Neural cell (in vitro differentiated cells): ENCODE measurements at regions not wholly inside any gene's neighbourhood (a gene's known extent, or its start where the extent isn't known, plus 50 kb on each side); places are given as distances from the start of the nearest gene placed in this dataset.

Experiments
- H2AFZ ChIP-seq: fragments of 200-600, 300-800 bp; sonication (generic), shearing (Covaris generic); 2 replicates; pipeline ENCODE4 v1.6.0; 2014; ENCODE audit warnings: low read depth, mild to moderate bottlenecking, antibody characterized with exemption, low read length, moderate library complexity
- H3F3A ChIP-seq: fragments of 200-600 bp; shearing (Covaris generic); 2 replicates; pipeline ENCODE4 v1.6.1; 2016; ENCODE audit warnings: mild to moderate bottlenecking, moderate library complexity, mixed read lengths, antibody characterized with exemption, low read length; ENCODE audit not compliant: insufficient read depth, poor library complexity, severe bottlenecking
- H3K27ac ChIP-seq: fragments of 200-600, 300-800 bp; sonication (generic), shearing (Covaris generic); 2 replicates; pipeline ENCODE4 v1.5.1; 2014; ENCODE audit warnings: mild to moderate bottlenecking, low read length, moderate library complexity
- H3K27me3 ChIP-seq: fragments of 300-800, 200-600 bp; sonication (generic), shearing (Covaris generic); 2 replicates; pipeline ENCODE4 v1.6.0; 2014; ENCODE audit warnings: mild to moderate bottlenecking, low read depth, low read length, moderate library complexity; ENCODE audit not compliant: insufficient read depth
- H3K36me3 ChIP-seq: fragments of 300-800, 200-600 bp; sonication (generic), shearing (Covaris generic); 2 replicates; pipeline ENCODE4 v1.5.1; 2014; ENCODE audit warnings: mild to moderate bottlenecking, antibody characterized with exemption, low read length, moderate library complexity; ENCODE audit not compliant: insufficient read depth
- H3K4me2 ChIP-seq: fragments of 300-800, 200-600 bp; sonication (generic), shearing (Covaris generic); 2 replicates; pipeline ENCODE4 v1.6.0; 2014; ENCODE audit warnings: mild to moderate bottlenecking, low read length
- H3K4me3 ChIP-seq: fragments of 300-800, 200-600 bp; sonication (generic), shearing (Covaris generic); 2 replicates; pipeline ENCODE4 v1.5.1; 2014; ENCODE audit warnings: mild to moderate bottlenecking, low read length, moderate library complexity
- H3K79me2 ChIP-seq: fragments of 200-600 bp; shearing (Covaris generic); replicated peaks from 2 replicates; pipeline ENCODE4 v1.6.0; 2014; ENCODE audit warnings: mild to moderate bottlenecking, low read length, moderate library complexity; ENCODE audit not compliant: insufficient read depth
- H3K9ac ChIP-seq: fragments of 300-800, 200-600 bp; sonication (generic), shearing (Covaris generic); 2 replicates; pipeline ENCODE4 v1.6.1; 2016; ENCODE audit warnings: mild to moderate bottlenecking, low read length, mixed read lengths
- H3K9me2 ChIP-seq: fragments of 200-600 bp; shearing (Covaris generic); 2 replicates; pipeline ENCODE4 v1.6.1; 2016; ENCODE audit warnings: mild to moderate bottlenecking, low read length, mixed read lengths; ENCODE audit not compliant: insufficient read depth
- H3K9me3 ChIP-seq: fragments of 200-600, 300-800 bp; sonication (generic), shearing (Covaris generic); 2 replicates; pipeline ENCODE4 v1.6.1; 2016; ENCODE audit warnings: mild to moderate bottlenecking, mixed run types, low read length, moderate library complexity, mixed read lengths
- H4K20me1 ChIP-seq: fragments of 200-600 bp; shearing (Covaris generic); 2 replicates; pipeline ENCODE4 v1.6.1; 2016; ENCODE audit warnings: mild to moderate bottlenecking, mixed run types; ENCODE audit not compliant: insufficient read depth
- CTCF ChIP-seq: fragments of 450-650 bp; IDR thresholded peaks from 2 replicates; pipeline ENCODE4 v1.5.1; 2014; ENCODE audit warnings: antibody characterized with exemption, mild to moderate bottlenecking, moderate library complexity; ENCODE audit not compliant: poor library complexity, severe bottlenecking
- EP300 ChIP-seq: fragments of 450-650 bp; conservative IDR thresholded peaks from 2 replicates; pipeline ENCODE4 v1.6.1; 2014; ENCODE audit warnings: antibody characterized with exemption, mild to moderate bottlenecking, moderate library complexity; ENCODE audit not compliant: poor library complexity, severe bottlenecking
- EZH2 ChIP-seq: fragments of 200-600, 300-800 bp; shearing (Covaris generic), sonication (generic); IDR thresholded peaks from 2 replicates; pipeline ENCODE4 v1.6.1; 2014; ENCODE audit warnings: antibody characterized with exemption, low read length, borderline replicate concordance, mild to moderate bottlenecking; ENCODE audit not compliant: insufficient read depth, poor library complexity, severe bottlenecking
- MXI1 ChIP-seq: fragments of 450-650 bp; conservative IDR thresholded peaks from 2 replicates; pipeline ENCODE4 v1.6.1; 2014; ENCODE audit warnings: antibody characterized with exemption, mild to moderate bottlenecking; ENCODE audit not compliant: poor library complexity, severe bottlenecking
- POLR2AphosphoS5 ChIP-seq: IDR thresholded peaks from 2 replicates; pipeline ENCODE4 v1.6.1; 2012
- RAD21 ChIP-seq: fragments of 450-650 bp; conservative IDR thresholded peaks from 2 replicates; pipeline ENCODE4 v1.6.1; 2014; ENCODE audit warnings: antibody characterized with exemption, mild to moderate bottlenecking, moderate library complexity
- SMC3 ChIP-seq: fragments of 450-650 bp; conservative IDR thresholded peaks from 2 replicates; pipeline ENCODE4 v1.6.1; 2014; ENCODE audit warnings: antibody characterized with exemption, mild to moderate bottlenecking, moderate library complexity; ENCODE audit not compliant: poor library complexity
- TAF1 ChIP-seq: IDR thresholded peaks from 2 replicates; pipeline ENCODE4 v1.6.1; 2012; ENCODE audit warnings: low read depth
- TF ChIP-seq, protein P1 (sequence below): IDR thresholded peaks from 2 replicates; pipeline ENCODE4 v1.6.1; 2012; ENCODE audit warnings: borderline replicate concordance

- no peak overlapping the region for H3K4me2 ChIP-seq
- no peaks in the 10 kb centered on the region for H3F3A ChIP-seq
- H2AFZ ChIP-seq: no peak overlapping the region
- no peaks in the 10 kb centered on the region for H3K79me2 ChIP-seq
- H3K27me3 ChIP-seq: no peaks in the 10 kb centered on the region
- no peaks in the 10 kb centered on the region for H4K20me1 ChIP-seq
- H3K36me3 ChIP-seq: no peaks in the 10 kb centered on the region
- H3K9me2 ChIP-seq: no peaks in the 10 kb centered on the region
- no peak overlapping the region for H3K27ac ChIP-seq
- no peak overlapping the region for H3K9ac ChIP-seq
- H3K4me3 ChIP-seq: no peak overlapping the region
- no peaks in the 10 kb centered on the region for H3K9me3 ChIP-seq
- TF ChIP-seq EZH2 (no peak), RAD21 (no peak), CTCF (no peak), POLR2AphosphoS5 (peak; percentile 13)
These were observed 362.7 kb upstream of the SLC8A1 start for GRCh38 chr2:40814616-40815015.

DNA sequence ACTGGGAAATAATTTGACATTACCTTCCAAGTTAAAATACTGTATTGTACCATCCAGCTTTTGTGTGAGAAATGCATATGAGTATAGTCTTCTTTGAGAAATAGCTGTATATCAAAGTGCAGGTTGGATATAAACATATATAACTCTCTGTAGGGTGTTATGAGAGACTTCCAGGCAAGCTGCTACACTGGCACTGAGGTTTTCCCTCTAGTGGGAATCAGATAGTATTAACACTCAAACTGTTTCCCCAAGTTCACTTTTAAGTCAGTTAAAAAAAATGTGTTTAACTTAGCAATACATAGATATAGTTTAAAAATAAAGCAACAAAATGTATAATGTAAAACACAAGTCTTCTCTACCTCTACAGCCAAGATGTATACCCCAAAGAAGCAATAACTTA lies 368.4 kb upstream of the SLC8A1 start:
- Histone ChIP-seq H3K9ac (no peak overlapping the region), H3K9me2 (no peaks in the 10 kb centered on the region), H3K27ac (no peak overlapping the region), H3K27me3 (no peaks in the 10 kb centered on the region), H3K9me3 (no peaks in the 10 kb centered on the region), H3K79me2 (no peaks in the 10 kb centered on the region), H2AFZ (no peak overlapping the region), H3K36me3 (no peaks in the 10 kb centered on the region), H3F3A (no peaks in the 10 kb centered on the region), H3K4me3 (no peak overlapping the region), H4K20me1 (no peaks in the 10 kb centered on the region), H3K4me2 (no peak overlapping the region)
- TF ChIP-seq MXI1: no peak
- TF ChIP-seq SMC3: no peak
- TF ChIP-seq RAD21: no peak
- TF ChIP-seq EZH2: no peak
- TF ChIP-seq EP300: no peak
- TF ChIP-seq TAF1: no peak
- TF ChIP-seq, protein P1, sequence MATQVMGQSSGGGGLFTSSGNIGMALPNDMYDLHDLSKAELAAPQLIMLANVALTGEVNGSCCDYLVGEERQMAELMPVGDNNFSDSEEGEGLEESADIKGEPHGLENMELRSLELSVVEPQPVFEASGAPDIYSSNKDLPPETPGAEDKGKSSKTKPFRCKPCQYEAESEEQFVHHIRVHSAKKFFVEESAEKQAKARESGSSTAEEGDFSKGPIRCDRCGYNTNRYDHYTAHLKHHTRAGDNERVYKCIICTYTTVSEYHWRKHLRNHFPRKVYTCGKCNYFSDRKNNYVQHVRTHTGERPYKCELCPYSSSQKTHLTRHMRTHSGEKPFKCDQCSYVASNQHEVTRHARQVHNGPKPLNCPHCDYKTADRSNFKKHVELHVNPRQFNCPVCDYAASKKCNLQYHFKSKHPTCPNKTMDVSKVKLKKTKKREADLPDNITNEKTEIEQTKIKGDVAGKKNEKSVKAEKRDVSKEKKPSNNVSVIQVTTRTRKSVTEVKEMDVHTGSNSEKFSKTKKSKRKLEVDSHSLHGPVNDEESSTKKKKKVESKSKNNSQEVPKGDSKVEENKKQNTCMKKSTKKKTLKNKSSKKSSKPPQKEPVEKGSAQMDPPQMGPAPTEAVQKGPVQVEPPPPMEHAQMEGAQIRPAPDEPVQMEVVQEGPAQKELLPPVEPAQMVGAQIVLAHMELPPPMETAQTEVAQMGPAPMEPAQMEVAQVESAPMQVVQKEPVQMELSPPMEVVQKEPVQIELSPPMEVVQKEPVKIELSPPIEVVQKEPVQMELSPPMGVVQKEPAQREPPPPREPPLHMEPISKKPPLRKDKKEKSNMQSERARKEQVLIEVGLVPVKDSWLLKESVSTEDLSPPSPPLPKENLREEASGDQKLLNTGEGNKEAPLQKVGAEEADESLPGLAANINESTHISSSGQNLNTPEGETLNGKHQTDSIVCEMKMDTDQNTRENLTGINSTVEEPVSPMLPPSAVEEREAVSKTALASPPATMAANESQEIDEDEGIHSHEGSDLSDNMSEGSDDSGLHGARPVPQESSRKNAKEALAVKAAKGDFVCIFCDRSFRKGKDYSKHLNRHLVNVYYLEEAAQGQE: no peak
- TF ChIP-seq POLR2AphosphoS5: no peak
- no peak for TF ChIP-seq CTCF
